K562 (cell line): ENCODE measurements at regions not wholly inside any gene's neighbourhood (a gene's known extent, or its start where the extent isn't known, plus 50 kb on each side); places are given as distances from the start of the nearest gene placed in this dataset.

Source experiments
- CTCF ChIP-seq, 3 experiments: IDR thresholded peaks in 2 of 3; conservative IDR thresholded peaks in 1 of 3; 2 replicates each; pipeline ENCODE4 v1.5.1; 2011 to 2012; ENCODE audit warnings: low read length in 3 of 3, mild to moderate bottlenecking in 3 of 3, control low read depth in 2 of 3, improper control_type of control experiment in 1 of 3, inconsistent platforms in 1 of 3, low read depth in 1 of 3, mixed read lengths in 1 of 3, moderate library complexity in 1 of 3; ENCODE audit not compliant: insufficient read depth in 2 of 3
- RNF2 ChIP-seq: sonication (generic); IDR thresholded peaks from 2 replicates; pipeline ENCODE4 v1.6.1; 2016

GRCh38 chr4:116272336-116272735 lies 813.0 kb downstream of the TRAM1L1 start:
- TF ChIP-seq CTCF (IDR thresholded peaks at IDR 0.05 in 2 of 3, conservative IDR thresholded peaks at IDR 0.05 in 1 of 3; ENCODE audit: insufficient read depth in 2 of 3, low read depth in 1 of 3, low read length in 3 of 3) (no peak), RNF2 (no peak)
